ENCODE measurements at regions not wholly inside any gene's neighbourhood (a gene's known extent, or its start where the extent isn't known, plus 50 kb on each side); places are given as distances from the start of the nearest gene placed in this dataset.

DNA sequence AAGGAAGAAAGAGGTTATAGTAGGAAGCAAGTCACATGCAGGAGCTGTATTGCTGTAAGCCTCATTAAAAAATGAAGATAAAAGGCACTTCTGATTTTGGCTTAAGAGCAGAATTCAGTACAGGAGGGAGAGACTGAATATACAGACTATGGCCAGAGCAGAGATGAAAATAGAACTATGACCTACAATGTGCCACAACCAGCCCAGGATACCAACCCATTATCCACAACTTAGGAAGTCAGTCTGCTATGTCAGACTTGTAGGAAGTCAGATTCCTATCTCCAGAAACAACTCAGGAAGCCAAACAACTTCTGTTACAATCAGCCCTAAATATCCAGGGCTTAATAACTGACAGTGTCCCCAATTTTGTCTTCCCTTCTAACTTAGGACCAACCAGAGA, 156.2 kb upstream of the ANKH start:
- Histone ChIP-seq H2AFZ (ENCODE audit: low read depth, low read length) (no peak overlapping the region), H3K27me3 (ENCODE audit: control insufficient read depth in 2 of 2, insufficient read depth in 2 of 2, low read length in 2 of 2) (peaks cover 2 to 8% of the 10 kb centered on the region in 2 experiments), H3K9me1 (replicated peaks; ENCODE audit: control insufficient read depth, extremely low read depth, insufficient read depth, low read length) (no peaks in the 10 kb centered on the region), H4K20me1 (replicated peaks; ENCODE audit: control insufficient read depth, extremely low read depth, insufficient read depth, low read length) (no peaks in the 10 kb centered on the region), H3K4me1 (ENCODE audit: control insufficient read depth, extremely low read depth, insufficient read depth, low read length) (no peaks in the 10 kb centered on the region), H3K36me3 (ENCODE audit: control insufficient read depth in 2 of 2, extremely low read depth in 1 of 2, insufficient read depth in 2 of 2, low read length in 2 of 2) (no peaks in the 10 kb centered on the region), H3K4me2 (ENCODE audit: insufficient read depth, low read length) (no peak overlapping the region), H3K9me3 (replicated peaks; ENCODE audit: control insufficient read depth, insufficient read depth, low read length) (no peaks in the 10 kb centered on the region), H3K27ac (ENCODE audit: insufficient read depth, low read depth, low read length) (no peak overlapping the region), H3K9ac (replicated peaks; ENCODE audit: extremely low read depth, insufficient read depth, low read length) (no peak overlapping the region), H3K4me3 (replicated peaks in 1 of 3; ENCODE audit: insufficient read depth in 1 of 3, low read depth in 1 of 3, low read length in 3 of 3) (no peak overlapping the region), H3K79me2 (ENCODE audit: control insufficient read depth, insufficient read depth, low read length) (no peaks in the 10 kb centered on the region)
- no TSS peak for BruUV-seq (replicated peaks)
- POLR2A ChIA-PET, result no interaction called here
- intact Hi-C loops (cut with micrococcal nuclease) (no loop called here), dilution Hi-C loops (cut with MboI; ENCODE audit: extremely low pct_ligation_motif_present, low sequenced_read_pairs) (no loop called here)
- no peak for FAIRE-seq
- CTCF ChIA-PET, result interaction anchor here (1.2 kb wide), 1 partner anchor 24 kb away, joined by 3 read pairs; no protein-coding TSS in a partner anchor
- TF ChIP-seq POLR2AphosphoS5 (IDR thresholded peaks at IDR 0.05; ENCODE audit: insufficient read depth, low read depth, low read length), result no peak
- no peak for TF ChIP-seq MYC (IDR thresholded peaks at IDR 0.05; ENCODE audit: low read depth, low read length)
- no peak for TF ChIP-seq JUN (IDR thresholded peaks at IDR 0.05; ENCODE audit: borderline replicate concordance, insufficient read depth, insufficient read length, low read depth)
- TF ChIP-seq, protein P1, sequence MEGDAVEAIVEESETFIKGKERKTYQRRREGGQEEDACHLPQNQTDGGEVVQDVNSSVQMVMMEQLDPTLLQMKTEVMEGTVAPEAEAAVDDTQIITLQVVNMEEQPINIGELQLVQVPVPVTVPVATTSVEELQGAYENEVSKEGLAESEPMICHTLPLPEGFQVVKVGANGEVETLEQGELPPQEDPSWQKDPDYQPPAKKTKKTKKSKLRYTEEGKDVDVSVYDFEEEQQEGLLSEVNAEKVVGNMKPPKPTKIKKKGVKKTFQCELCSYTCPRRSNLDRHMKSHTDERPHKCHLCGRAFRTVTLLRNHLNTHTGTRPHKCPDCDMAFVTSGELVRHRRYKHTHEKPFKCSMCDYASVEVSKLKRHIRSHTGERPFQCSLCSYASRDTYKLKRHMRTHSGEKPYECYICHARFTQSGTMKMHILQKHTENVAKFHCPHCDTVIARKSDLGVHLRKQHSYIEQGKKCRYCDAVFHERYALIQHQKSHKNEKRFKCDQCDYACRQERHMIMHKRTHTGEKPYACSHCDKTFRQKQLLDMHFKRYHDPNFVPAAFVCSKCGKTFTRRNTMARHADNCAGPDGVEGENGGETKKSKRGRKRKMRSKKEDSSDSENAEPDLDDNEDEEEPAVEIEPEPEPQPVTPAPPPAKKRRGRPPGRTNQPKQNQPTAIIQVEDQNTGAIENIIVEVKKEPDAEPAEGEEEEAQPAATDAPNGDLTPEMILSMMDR (IDR thresholded peaks at IDR 0.05; ENCODE audit: extremely low read depth in 1 of 2, insufficient read depth in 1 of 2, low read depth in 1 of 2, low read length in 2 of 2), result no peak
- no peak for TF ChIP-seq EZH2 (IDR thresholded peaks at IDR 0.05; ENCODE audit: borderline replicate concordance, low read depth, low read length, severe bottlenecking)
- no peak for TF ChIP-seq FOS (IDR thresholded peaks at IDR 0.05; ENCODE audit: borderline replicate concordance, insufficient read depth, low read length)
- no peak for TF ChIP-seq GATA2 (IDR thresholded peaks at IDR 0.05; ENCODE audit: insufficient read depth, insufficient read length, low read depth, low read length)
- TF ChIP-seq, protein P2, sequence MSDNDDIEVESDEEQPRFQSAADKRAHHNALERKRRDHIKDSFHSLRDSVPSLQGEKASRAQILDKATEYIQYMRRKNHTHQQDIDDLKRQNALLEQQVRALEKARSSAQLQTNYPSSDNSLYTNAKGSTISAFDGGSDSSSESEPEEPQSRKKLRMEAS (IDR thresholded peaks at IDR 0.05; ENCODE audit: insufficient read depth, insufficient read length), result no peak
- TF ChIP-seq POLR2A (IDR thresholded peaks at IDR 0.05; ENCODE audit: low read depth, low read length), result no peak
- no peak for DNase-seq (ENCODE audit: low read depth, low spot score)

All from endothelial cell of umbilical vein (primary cell).